Uterus (tissue), 2 donors: ENCODE measurements at regions not wholly inside any gene's neighbourhood (a gene's known extent, or its start where the extent isn't known, plus 50 kb on each side); places are given as distances from the start of the nearest gene placed in this dataset.

Experiments
- POLR2A ChIP-seq, 2 donors: fragments of 450-650 bp; IDR thresholded peaks; one replicate each; pipeline ENCODE4 v1.6.1; 2016; ENCODE audit warnings: antibody characterized with exemption in 2 of 2, mild to moderate bottlenecking in 1 of 2, moderate library complexity in 1 of 2
- TF ChIP-seq, protein P1 (sequence below), 4 experiments: fragments of 200-600 bp in 2 of 4; fragments of 450-650 bp in 2 of 4; sonication (generic) in 2 of 4; IDR thresholded peaks; one replicate each; pipeline ENCODE4 v1.5.1; 2016 to 2019; ENCODE audit warnings: antibody characterized with exemption in 4 of 4, mild to moderate bottlenecking in 2 of 4, moderate library complexity in 1 of 4

- TF ChIP-seq, protein P1, sequence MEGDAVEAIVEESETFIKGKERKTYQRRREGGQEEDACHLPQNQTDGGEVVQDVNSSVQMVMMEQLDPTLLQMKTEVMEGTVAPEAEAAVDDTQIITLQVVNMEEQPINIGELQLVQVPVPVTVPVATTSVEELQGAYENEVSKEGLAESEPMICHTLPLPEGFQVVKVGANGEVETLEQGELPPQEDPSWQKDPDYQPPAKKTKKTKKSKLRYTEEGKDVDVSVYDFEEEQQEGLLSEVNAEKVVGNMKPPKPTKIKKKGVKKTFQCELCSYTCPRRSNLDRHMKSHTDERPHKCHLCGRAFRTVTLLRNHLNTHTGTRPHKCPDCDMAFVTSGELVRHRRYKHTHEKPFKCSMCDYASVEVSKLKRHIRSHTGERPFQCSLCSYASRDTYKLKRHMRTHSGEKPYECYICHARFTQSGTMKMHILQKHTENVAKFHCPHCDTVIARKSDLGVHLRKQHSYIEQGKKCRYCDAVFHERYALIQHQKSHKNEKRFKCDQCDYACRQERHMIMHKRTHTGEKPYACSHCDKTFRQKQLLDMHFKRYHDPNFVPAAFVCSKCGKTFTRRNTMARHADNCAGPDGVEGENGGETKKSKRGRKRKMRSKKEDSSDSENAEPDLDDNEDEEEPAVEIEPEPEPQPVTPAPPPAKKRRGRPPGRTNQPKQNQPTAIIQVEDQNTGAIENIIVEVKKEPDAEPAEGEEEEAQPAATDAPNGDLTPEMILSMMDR (IDR thresholded peaks at IDR 0.05): no peak
- TF ChIP-seq POLR2A (IDR thresholded peaks at IDR 0.05): no peak
Observed at GRCh38 chr4:22029803-22030202, 81.2 kb upstream of the KCNIP4 start.
